ENCODE measurements at regions not wholly inside any gene's neighbourhood (a gene's known extent, or its start where the extent isn't known, plus 50 kb on each side); places are given as distances from the start of the nearest gene placed in this dataset.

DNA sequence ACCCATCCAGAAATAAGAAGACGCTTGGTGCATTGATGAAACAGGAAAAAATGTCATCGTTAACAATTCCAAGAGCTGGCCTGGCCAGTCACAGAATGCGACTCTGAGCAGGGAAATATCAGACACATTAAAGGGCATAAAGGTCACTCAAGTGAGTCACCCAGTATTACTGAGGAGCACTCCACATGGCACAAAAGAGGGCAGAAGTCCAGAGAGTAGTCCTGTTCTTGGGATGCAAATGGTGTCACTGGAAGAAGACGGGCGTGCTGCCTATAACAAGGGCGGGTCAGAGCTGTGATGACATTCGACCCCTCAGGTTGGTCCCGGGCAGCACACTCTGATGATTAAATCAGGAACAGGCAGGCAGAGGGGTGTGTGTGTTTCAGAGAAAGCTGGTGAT lies 720.3 kb downstream of the UQCRFS1 start:
- ATAC-seq, result no peak
- intact Hi-C loops (cut with DNase I), result no loop called here
- DNase-seq, result no peak
- Histone ChIP-seq H3K27me3 (peaks cover 0 to 21% of the 10 kb centered on the region in 2 donors), H3K9me3 (no peaks in the 10 kb centered on the region), H3K27ac (no peak overlapping the region), H3K4me1 (no peaks in the 10 kb centered on the region), H3K4me3 (no peak overlapping the region), H3K36me3 (no peaks in the 10 kb centered on the region)
- TF ChIP-seq CTCF (IDR thresholded peaks at IDR 0.05), result no peak

DNA sequence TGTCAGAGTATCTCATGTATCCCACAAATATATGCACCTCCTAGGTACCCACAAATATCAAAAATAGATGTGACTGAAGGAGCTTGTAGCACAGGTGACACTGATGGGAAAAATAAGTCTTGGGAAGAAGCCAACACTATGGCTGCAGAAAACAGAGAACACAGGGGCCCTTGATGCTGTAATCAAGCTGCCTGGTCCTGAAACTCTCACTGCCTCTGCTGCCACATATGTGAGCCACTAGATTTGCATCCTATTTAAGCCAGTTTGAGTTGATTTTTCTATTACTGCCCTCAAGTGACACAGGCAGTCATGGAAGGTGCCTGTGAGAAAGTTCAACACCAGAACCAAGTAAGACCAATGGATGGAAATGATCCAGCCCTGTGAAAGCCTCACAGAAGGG lies 720.8 kb downstream of the UQCRFS1 start:
- DNase-seq (no peak), ATAC-seq (no peak)
- TF ChIP-seq CTCF (IDR thresholded peaks at IDR 0.05), result no peak
- H3K27ac ChIP-seq, result no peak overlapping the region
- no peaks in the 10 kb centered on the region for H3K36me3 ChIP-seq
- no peaks in the 10 kb centered on the region for H3K9me3 ChIP-seq
- H3K27me3 ChIP-seq, result peaks cover 0 to 21% of the 10 kb centered on the region in 2 donors
- no peaks in the 10 kb centered on the region for H3K4me1 ChIP-seq
- no peak overlapping the region for H3K4me3 ChIP-seq
- intact Hi-C loops (cut with DNase I), result no loop called here

- no peak for TF ChIP-seq CTCF (IDR thresholded peaks at IDR 0.05)
- Histone ChIP-seq H3K27me3 (peaks cover 0 to 21% of the 10 kb centered on the region in 2 donors), H3K4me1 (no peaks in the 10 kb centered on the region), H3K9me3 (no peaks in the 10 kb centered on the region), H3K27ac (no peak overlapping the region), H3K4me3 (no peak overlapping the region), H3K36me3 (no peaks in the 10 kb centered on the region)
- ATAC-seq (no peak), DNase-seq (no peak)
- intact Hi-C loops (cut with DNase I), result no loop called here
Observed at GRCh38 chr19:28489776-28490175, 723.2 kb downstream of the UQCRFS1 start.

DNA sequence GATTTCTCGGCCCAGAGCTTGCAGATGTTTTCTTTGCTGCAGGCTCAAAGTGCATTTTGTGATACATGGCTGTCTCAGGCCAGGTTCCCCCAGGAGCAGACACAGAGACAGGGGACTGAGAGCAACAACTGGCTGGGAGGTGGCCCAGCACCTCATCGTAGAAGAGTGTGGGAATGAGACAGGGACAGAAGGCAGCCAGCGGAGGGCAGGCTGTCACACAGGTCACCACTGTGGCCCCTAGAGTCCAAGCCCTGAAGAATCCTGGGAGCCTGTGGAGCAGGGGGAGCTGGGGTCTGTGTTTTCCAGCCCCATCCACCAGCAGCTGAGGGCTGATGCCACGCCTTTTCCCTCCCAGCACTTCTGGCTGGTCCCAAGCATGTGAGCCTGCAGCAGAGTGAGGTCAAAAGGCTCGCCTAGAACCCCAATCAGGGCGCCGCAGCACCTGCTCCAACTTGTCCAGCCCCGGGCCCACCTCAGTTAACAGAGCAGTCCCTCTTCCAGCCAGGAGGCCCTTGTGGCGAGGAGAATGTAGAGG lies 723.8 kb downstream of the UQCRFS1 start:
- no peak overlapping the region for H3K4me3 ChIP-seq
- DNase-seq, result no peak
- H3K4me1 ChIP-seq, result no peaks in the 10 kb centered on the region
- no peaks in the 10 kb centered on the region for H3K36me3 ChIP-seq
- H3K27me3 ChIP-seq, result peaks cover 0 to 21% of the 10 kb centered on the region in 2 donors
- no peak for TF ChIP-seq CTCF (IDR thresholded peaks at IDR 0.05)
- intact Hi-C loops (cut with DNase I), result no loop called here
- no peak overlapping the region for H3K27ac ChIP-seq
- H3K9me3 ChIP-seq, result no peaks in the 10 kb centered on the region
- ATAC-seq, result no peak

- DNase-seq (no peak), ATAC-seq (no peak)
- no peaks in the 10 kb centered on the region for H3K36me3 ChIP-seq
- no peak for TF ChIP-seq CTCF (IDR thresholded peaks at IDR 0.05)
- no peak overlapping the region for H3K27ac ChIP-seq
- peaks cover 0 to 17% of the 10 kb centered on the region in 2 donors for H3K27me3 ChIP-seq
- H3K9me3 ChIP-seq, result no peaks in the 10 kb centered on the region
- no peak overlapping the region for H3K4me3 ChIP-seq
- intact Hi-C loops (cut with DNase I), result no loop called here
- H3K4me1 ChIP-seq, result no peaks in the 10 kb centered on the region
Observed at GRCh38 chr19:28487999-28488398, 725.0 kb downstream of the UQCRFS1 start.

Data from left lung (tissue), 4 donors.